ENCODE measurements at regions not wholly inside any gene's neighbourhood (a gene's known extent, or its start where the extent isn't known, plus 50 kb on each side); places are given as distances from the start of the nearest gene placed in this dataset.
"Not testable (repeated sequence)": the region's sequence is repeated elsewhere in the genome, so short reads cannot be mapped to it uniquely, and the experiment has no call there.

- no peaks in the 10 kb centered on the region for H3K36me3 ChIP-seq (ENCODE audit: control insufficient read depth, insufficient read depth, low read length)
- no peak for DNase-seq (ENCODE audit: low read depth in 2 of 2)
- TF ChIP-seq EZH2 (IDR thresholded peaks at IDR 0.05; ENCODE audit: low read length, missing control alignments) (no peak), CTCF (conservative IDR thresholded peaks at IDR 0.05 in 1 of 2, IDR thresholded peaks at IDR 0.05 in 1 of 2; ENCODE audit: low read depth in 1 of 2, low read length in 2 of 2) (no peak)
Measured at GRCh38 chr7:156009569-156009968, 197.3 kb upstream of the SHH start.

GRCh38 chr7:156006876-156007275 lies 194.6 kb upstream of the SHH start:
- H3K36me3 ChIP-seq (ENCODE audit: control insufficient read depth, insufficient read depth, low read length); H3K9ac ChIP-seq (ENCODE audit: insufficient read depth, low read length); H3K4me3 ChIP-seq (replicated peaks in 1 of 4; ENCODE audit: control extremely low read depth in 1 of 4, insufficient read depth in 1 of 4, low read depth in 3 of 4, low read length in 4 of 4); H4K20me1 ChIP-seq (ENCODE audit: control insufficient read depth, extremely low read depth, insufficient read depth, low read length); H2AFZ ChIP-seq (ENCODE audit: low read length); H3K9me3 ChIP-seq (ENCODE audit: control insufficient read depth, insufficient read depth, low read depth, low read length); H3K27ac ChIP-seq (ENCODE audit: insufficient read depth, low read length); H3K4me1 ChIP-seq (ENCODE audit: control insufficient read depth, extremely low read depth, insufficient read depth, low read length); H3K4me2 ChIP-seq (ENCODE audit: extremely low read depth, insufficient read depth, low read length); H3K79me2 ChIP-seq (ENCODE audit: control insufficient read depth, insufficient read depth, low read length); H3K27me3 ChIP-seq (ENCODE audit: control insufficient read depth, insufficient read depth, low read length); DNase-seq (ENCODE audit: low read depth in 2 of 2): not testable (repeated sequence)

More at GRCh38 chr7:156009569-156009968, 197.3 kb upstream of the SHH start:
- H3K4me1 ChIP-seq (ENCODE audit: control insufficient read depth, extremely low read depth, insufficient read depth, low read length): no peaks in the 10 kb centered on the region
- H4K20me1 ChIP-seq (ENCODE audit: control insufficient read depth, extremely low read depth, insufficient read depth, low read length): no peaks in the 10 kb centered on the region
- no peak overlapping the region for H3K9ac ChIP-seq (ENCODE audit: insufficient read depth, low read length)
- no peak overlapping the region for H3K27ac ChIP-seq (ENCODE audit: insufficient read depth, low read length)
- no peaks in the 10 kb centered on the region for H3K9me3 ChIP-seq (ENCODE audit: control insufficient read depth, insufficient read depth, low read depth, low read length)
- H3K4me2 ChIP-seq (ENCODE audit: extremely low read depth, insufficient read depth, low read length): no peak overlapping the region
- no peak overlapping the region for H3K4me3 ChIP-seq (replicated peaks in 1 of 4; ENCODE audit: control extremely low read depth in 1 of 4, insufficient read depth in 1 of 4, low read depth in 3 of 4, low read length in 4 of 4)
- no peaks in the 10 kb centered on the region for H3K79me2 ChIP-seq (ENCODE audit: control insufficient read depth, insufficient read depth, low read length)
- no peak overlapping the region for H2AFZ ChIP-seq (ENCODE audit: low read length)
- no peaks in the 10 kb centered on the region for H3K27me3 ChIP-seq (ENCODE audit: control insufficient read depth, insufficient read depth, low read length)

- Histone ChIP-seq H3K4me3 (replicated peaks in 1 of 4; ENCODE audit: control extremely low read depth in 1 of 4, insufficient read depth in 1 of 4, low read depth in 3 of 4, low read length in 4 of 4) (no peak overlapping the region), H3K27ac (ENCODE audit: insufficient read depth, low read length) (no peak overlapping the region), H3K9me3 (ENCODE audit: control insufficient read depth, insufficient read depth, low read depth, low read length) (no peaks in the 10 kb centered on the region), H3K79me2 (ENCODE audit: control insufficient read depth, insufficient read depth, low read length) (no peaks in the 10 kb centered on the region), H3K4me2 (ENCODE audit: extremely low read depth, insufficient read depth, low read length) (no peak overlapping the region), H2AFZ (ENCODE audit: low read length) (no peak overlapping the region), H4K20me1 (ENCODE audit: control insufficient read depth, extremely low read depth, insufficient read depth, low read length) (no peaks in the 10 kb centered on the region), H3K27me3 (ENCODE audit: control insufficient read depth, insufficient read depth, low read length) (no peaks in the 10 kb centered on the region), H3K36me3 (ENCODE audit: control insufficient read depth, insufficient read depth, low read length) (no peaks in the 10 kb centered on the region), H3K4me1 (ENCODE audit: control insufficient read depth, extremely low read depth, insufficient read depth, low read length) (no peaks in the 10 kb centered on the region), H3K9ac (ENCODE audit: insufficient read depth, low read length) (no peak overlapping the region)
- no peak for TF ChIP-seq CTCF (conservative IDR thresholded peaks at IDR 0.05 in 1 of 2, IDR thresholded peaks at IDR 0.05 in 1 of 2; ENCODE audit: low read depth in 1 of 2, low read length in 2 of 2)
- TF ChIP-seq EZH2 (IDR thresholded peaks at IDR 0.05; ENCODE audit: low read length, missing control alignments): no peak
- DNase-seq (ENCODE audit: low read depth in 2 of 2): no peak
Measured at GRCh38 chr7:156006024-156006423, 193.8 kb upstream of the SHH start.
